Fibroblast of skin of left biceps (primary cell): ENCODE measurements at regions not wholly inside any gene's neighbourhood (a gene's known extent, or its start where the extent isn't known, plus 50 kb on each side); places are given as distances from the start of the nearest gene placed in this dataset.

Source experiments
- DNase-seq, 2 experiments: peaks; one replicate each; pipeline ENCODE4 v3.0.0-alpha.2; 2013; ENCODE audit warnings: low read depth in 2 of 2

DNA sequence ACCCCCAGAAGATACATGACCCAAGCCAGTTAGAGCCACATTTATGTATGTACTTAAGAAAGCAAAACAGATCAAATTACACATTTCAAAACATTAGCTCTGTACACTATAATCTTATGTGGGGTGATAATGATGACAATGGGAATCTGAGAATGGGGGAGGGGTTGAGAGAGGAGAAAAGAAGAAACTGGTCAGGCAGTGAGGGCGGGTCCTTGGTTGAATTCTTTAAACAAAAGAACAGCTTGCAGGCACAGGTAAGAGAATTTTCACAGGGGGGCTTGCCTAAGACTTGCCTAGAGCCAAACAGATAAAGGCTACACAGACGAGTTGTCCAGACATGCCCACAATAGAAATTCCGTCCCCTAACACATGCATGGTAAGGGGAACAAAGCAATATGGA is 76.8 kb upstream of the PTER start:
- no peak for DNase-seq

DNA sequence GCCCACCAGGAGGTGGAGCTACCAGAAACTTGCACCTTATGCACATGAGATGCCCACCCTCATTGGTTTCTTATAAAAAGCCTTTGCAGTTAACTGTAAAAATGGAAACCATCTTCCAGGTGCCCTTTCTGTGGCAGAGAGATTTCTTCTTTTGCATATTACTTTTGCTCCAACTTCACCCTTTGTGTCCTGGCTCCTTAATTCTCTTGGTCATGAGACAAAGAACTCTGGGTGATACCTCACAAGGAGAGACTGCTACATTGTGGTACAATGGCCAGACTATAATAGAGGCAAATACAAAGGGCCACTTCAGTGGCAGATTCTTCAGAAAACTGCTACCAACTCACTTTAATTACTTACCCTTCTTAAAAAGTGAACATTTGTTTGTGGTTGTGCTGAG is 76.4 kb upstream of the PTER start:
- DNase-seq: no peak

DNA sequence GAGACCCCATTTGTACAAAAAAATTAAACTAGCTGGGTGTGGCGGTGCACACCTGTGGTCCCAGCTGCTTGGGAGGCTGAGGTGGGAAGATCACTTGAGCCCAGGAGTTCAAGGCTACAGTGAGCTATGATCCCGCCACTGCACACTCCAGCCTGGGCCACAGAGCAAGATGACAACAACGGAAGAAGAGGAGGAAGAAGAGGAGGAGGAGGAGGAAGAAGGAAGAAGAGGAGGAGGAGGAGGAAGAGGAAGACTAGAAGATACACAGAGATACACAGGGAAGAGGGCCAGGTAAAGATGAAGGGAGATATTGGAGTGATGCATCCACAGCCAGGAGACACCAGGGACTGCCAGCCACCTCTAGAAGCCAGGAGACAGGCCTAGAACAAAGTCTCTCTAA is 75.7 kb upstream of the PTER start:
- no peak for DNase-seq

DNA sequence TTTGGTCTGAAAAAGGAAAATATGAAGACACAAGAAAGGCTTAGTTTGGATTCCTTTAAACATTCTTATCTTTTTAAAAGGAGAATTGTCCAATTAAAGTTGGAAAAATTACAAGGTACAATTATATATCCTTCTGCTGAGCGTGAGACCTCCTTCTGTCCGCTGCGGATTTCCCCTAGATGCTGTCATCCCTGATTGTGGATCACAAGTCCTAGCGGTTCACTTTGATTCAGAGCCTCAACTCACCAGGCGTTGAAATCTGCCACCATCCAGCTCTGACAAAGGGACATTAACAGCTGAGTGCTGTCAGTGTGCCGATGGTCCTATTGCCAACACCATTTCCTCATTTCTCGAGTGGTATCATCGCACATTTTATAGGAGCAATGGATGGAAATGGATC is 73.1 kb upstream of the PTER start:
- no peak for DNase-seq

DNA sequence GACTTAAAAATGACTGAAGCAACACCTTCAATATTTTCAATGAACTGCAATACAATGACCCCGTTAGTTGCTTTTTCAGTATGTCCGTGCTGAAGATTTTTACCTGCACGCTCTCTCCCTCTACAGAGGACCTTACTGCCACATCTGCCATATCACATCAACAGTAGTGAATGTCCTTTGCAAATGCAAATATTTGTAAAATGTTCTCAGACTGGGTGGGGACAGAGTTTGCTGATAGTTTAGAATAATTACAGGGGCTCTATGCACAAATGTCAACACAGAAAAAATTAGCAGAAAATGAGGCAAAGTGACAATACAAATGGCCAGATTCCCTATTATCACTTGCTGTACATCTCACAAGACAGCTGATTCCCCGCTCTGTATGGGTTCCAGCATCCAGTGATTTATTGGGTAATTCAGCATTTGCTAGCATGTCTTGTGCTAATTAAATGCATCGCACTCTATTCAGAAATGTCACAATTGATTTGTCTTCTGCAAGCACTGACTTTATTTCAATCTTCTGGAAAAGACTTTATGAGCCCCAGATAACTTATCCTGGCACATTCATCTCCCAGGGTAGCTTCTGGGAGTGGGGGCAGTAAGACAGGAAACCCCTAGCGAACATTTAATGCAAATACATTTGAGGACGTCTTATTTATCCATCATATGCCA is 69.1 kb upstream of the PTER start:
- no peak for DNase-seq

DNA sequence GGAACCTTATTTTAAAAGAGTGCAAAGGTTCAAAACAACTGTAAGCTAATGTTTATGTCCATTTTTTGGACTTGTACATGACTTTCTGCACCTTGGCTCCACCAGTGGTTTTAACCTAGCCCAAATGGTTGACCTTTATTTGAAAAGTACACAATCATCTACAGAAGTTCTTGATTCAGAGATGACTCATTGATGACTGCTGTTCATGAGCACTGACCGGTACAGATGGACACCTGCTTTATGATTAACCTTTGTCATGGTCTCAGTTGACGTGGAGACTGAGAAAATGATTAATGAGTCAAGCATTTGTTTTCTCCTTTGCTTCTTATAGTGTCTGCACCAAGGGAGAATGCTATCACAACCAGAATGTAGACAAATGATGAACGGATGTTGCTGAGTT is 55.7 kb upstream of the PTER start:
- DNase-seq: no peak

DNA sequence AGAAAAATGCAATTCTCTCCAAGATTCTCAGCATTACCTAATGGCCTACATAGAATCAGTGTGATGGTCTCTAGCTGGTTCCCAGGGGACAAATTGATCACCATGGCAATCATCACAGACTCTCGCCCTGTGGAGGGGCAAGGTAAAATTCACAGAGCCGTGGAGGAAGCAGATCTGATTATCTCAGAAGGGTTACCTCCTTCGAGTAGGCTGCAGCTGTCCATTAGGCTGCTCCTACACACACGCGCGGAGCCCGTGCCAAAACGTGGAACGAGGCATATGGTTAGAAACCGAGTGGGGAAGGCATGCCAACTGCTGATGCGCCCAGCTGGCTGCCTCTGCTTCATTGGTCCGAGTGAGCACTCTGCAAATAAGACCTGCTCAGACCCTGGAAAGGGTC is 52.8 kb upstream of the PTER start:
- no peak for DNase-seq

DNA sequence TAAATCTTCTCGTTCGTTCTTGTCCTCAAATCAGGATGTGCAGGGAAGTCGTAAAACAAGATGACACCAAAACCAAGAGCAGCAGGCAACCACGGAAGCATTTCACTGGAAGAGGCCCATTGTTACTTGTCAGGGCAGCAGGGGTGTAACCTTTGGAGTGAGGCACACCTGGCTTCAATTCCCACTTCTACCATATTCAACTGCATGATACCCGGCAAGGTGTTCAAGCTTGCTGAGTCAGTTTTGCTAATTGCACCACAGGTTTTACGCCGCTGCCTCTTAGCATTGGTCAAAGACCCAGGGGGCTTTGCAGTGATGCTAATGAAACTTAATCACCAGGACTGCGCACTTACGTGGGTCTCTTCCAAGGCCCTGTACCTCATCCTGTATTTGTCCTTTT is 50.0 kb upstream of the PTER start:
- no peak for DNase-seq
